PC-9 (cell line): ENCODE measurements at regions not wholly inside any gene's neighbourhood (a gene's known extent, or its start where the extent isn't known, plus 50 kb on each side); places are given as distances from the start of the nearest gene placed in this dataset.

ENCODE experiments used
- BruUV-seq: library from RNA; stranded (reverse); fragments of 400-500 nt; replicated peaks from 2 replicates; lab custom pipeline; 2021; lab: Mats Ljungman, UMichigan
- CTCF ChIA-PET: fragments of 300-600 bp; sonication (Branson Sonifier 250); formaldehyde crosslinking; loops from one replicate; lab custom pipeline; 2022; ENCODE audit warnings: antibody characterized with exemption; lab: Charles Lee
- POLR2A ChIA-PET: fragments of 300-600 bp; sonication (Branson Sonifier 250); formaldehyde crosslinking; loops from one replicate; lab custom pipeline; 2022; ENCODE audit warnings: antibody characterized with exemption; ENCODE audit not compliant: unreplicated experiment; lab: Charles Lee
- DNase-seq, 2 experiments: peaks; one replicate each; pipeline versions ENCODE4 v3.0.0 to v3.0.0-alpha.2; 2015 to 2022; ENCODE audit warnings: mixed read lengths in 1 of 2
- H2AFZ ChIP-seq: fragments of 200-600 bp; sonication (generic); 2 replicates; pipeline ENCODE4 v1.8.1; 2017; ENCODE audit warnings: antibody characterized with exemption
- H3F3A ChIP-seq: fragments of 200-600 bp; sonication (generic); 2 replicates; pipeline ENCODE4 v1.8.1; 2017; ENCODE audit warnings: antibody characterized with exemption, mild to moderate bottlenecking, low read depth; ENCODE audit not compliant: insufficient read depth
- H3K27ac ChIP-seq: fragments of 200-600 bp; sonication (generic); 2 replicates; pipeline ENCODE4 v1.6.1; 2016; ENCODE audit warnings: mixed run types
- H3K27me3 ChIP-seq: fragments of 200-600 bp; sonication (generic); 2 replicates; pipeline ENCODE4 v1.6.1; 2016; ENCODE audit warnings: low read depth, mixed run types; ENCODE audit not compliant: insufficient read depth
- H3K36me3 ChIP-seq: fragments of 200-600 bp; sonication (generic); 2 replicates; pipeline ENCODE4 v1.6.1; 2016; ENCODE audit warnings: low read depth, mixed run types
- H3K4me1 ChIP-seq: fragments of 200-600 bp; sonication (generic); replicated peaks from 2 replicates; pipeline ENCODE4 v1.6.1; 2016; ENCODE audit warnings: mixed run types; ENCODE audit not compliant: insufficient read depth
- H3K4me2 ChIP-seq: fragments of 200-600 bp; sonication (generic); 2 replicates; pipeline ENCODE4 v1.6.1; 2017; ENCODE audit warnings: mixed run types
- H3K4me3 ChIP-seq: fragments of 200-600 bp; sonication (generic); 2 replicates; pipeline ENCODE4 v1.6.1; 2016; ENCODE audit warnings: mixed run types
- H3K79me2 ChIP-seq: fragments of 200-600 bp; sonication (generic); 2 replicates; pipeline ENCODE4 v1.6.1; 2017; ENCODE audit warnings: low read depth, mixed run types
- H3K9me2 ChIP-seq: fragments of 200-600 bp; sonication (generic); 2 replicates; pipeline ENCODE4 v1.8.1; 2017; ENCODE audit warnings: mild to moderate bottlenecking; ENCODE audit not compliant: insufficient read depth
- H3K9me3 ChIP-seq: fragments of 200-600 bp; sonication (generic); 2 replicates; pipeline ENCODE4 v1.8.1; 2016; ENCODE audit warnings: low read depth; ENCODE audit not compliant: insufficient read depth
- H4K20me1 ChIP-seq: fragments of 200-600 bp; sonication (generic); 2 replicates; pipeline ENCODE4 v1.8.1; 2017; ENCODE audit not compliant: insufficient read depth
- CTCF ChIP-seq: fragments of 200-600 bp; sonication (generic); conservative IDR thresholded peaks from 2 replicates; pipeline ENCODE4 v1.6.1; 2017; ENCODE audit warnings: mixed run types, antibody characterized with exemption, mild to moderate bottlenecking, moderate library complexity
- EZH2 ChIP-seq: fragments of 200-600 bp; sonication (generic); IDR thresholded peaks from 2 replicates; pipeline ENCODE4 v1.8.0; 2017; ENCODE audit warnings: antibody characterized with exemption, low read depth
- intact Hi-C: fragments of 100-400 bp; cut with micrococcal nuclease; formaldehyde crosslinking; loops from one replicate; pipeline ENCODE4 v1.10.0; 2022; ENCODE audit not compliant: unreplicated experiment

DNA sequence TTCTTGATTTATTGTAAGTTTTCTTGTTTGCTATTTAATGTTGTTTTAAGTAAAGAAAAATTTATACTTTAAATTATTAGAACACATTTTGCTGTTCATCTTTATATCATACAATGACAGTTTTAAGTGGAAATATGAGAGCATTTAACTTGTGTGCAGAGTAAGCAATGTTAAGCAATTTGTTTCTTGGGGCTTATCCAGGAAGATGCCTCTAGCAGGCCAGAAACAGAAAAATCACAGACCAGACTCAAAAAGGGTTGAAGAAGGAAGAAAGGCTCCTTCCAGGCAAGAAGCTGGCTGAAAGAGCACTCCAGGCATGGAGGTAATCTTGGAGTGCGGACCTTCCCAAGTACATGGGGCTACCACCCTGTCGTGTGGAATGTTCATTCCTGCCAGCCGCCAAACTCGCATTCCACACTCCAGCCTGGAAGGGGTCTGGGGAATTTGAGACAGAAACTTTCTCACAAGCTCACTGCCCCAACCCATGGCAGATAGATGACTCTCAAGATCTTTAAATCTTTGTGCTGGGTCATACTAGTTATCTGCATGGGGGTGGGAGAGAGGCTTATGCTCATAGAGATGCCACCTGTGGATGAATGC, 1521.3 kb upstream of the AGA start:
- no peaks in the 10 kb centered on the region for H3K9me2 ChIP-seq
- no peaks in the 10 kb centered on the region for H3K79me2 ChIP-seq
- CTCF ChIA-PET: no interaction called here
- H3K9me3 ChIP-seq: no peaks in the 10 kb centered on the region
- intact Hi-C loops: no loop called here
- H3K4me2 ChIP-seq: no peak overlapping the region
- no peak overlapping the region for H2AFZ ChIP-seq
- no peak for TF ChIP-seq CTCF
- no peak for TF ChIP-seq EZH2
- DNase-seq: no peak
- H3K36me3 ChIP-seq: no peaks in the 10 kb centered on the region
- H3F3A ChIP-seq: no peaks in the 10 kb centered on the region
- no peak overlapping the region for H3K27ac ChIP-seq
- no peak overlapping the region for H3K4me3 ChIP-seq
- BruUV-seq: no TSS peak
- POLR2A ChIA-PET: no interaction called here
- H3K4me1 ChIP-seq: no peaks in the 10 kb centered on the region
- no peaks in the 10 kb centered on the region for H3K27me3 ChIP-seq
- no peaks in the 10 kb centered on the region for H4K20me1 ChIP-seq

GRCh38 chr4:178966644-178967043, 1524.4 kb upstream of the AGA start:
- Histone ChIP-seq H3K4me3 (no peak overlapping the region), H3K79me2 (no peaks in the 10 kb centered on the region), H3K27me3 (no peaks in the 10 kb centered on the region), H3K36me3 (no peaks in the 10 kb centered on the region), H3K27ac (no peak overlapping the region), H3K9me3 (no peaks in the 10 kb centered on the region), H3F3A (no peaks in the 10 kb centered on the region), H3K4me1 (no peaks in the 10 kb centered on the region), H4K20me1 (no peaks in the 10 kb centered on the region), H3K9me2 (no peaks in the 10 kb centered on the region), H3K4me2 (no peak overlapping the region), H2AFZ (no peak overlapping the region)
- intact Hi-C loops: no loop called here
- no peak for DNase-seq
- ChIA-PET POLR2A (no interaction called here), CTCF (no interaction called here)
- no TSS peak for BruUV-seq
- no peak for TF ChIP-seq CTCF
- no peak for TF ChIP-seq EZH2

- TF ChIP-seq EZH2: no peak
- TF ChIP-seq CTCF: no peak
- intact Hi-C loops: no loop called here
- Histone ChIP-seq H3K27me3 (no peaks in the 10 kb centered on the region), H3K36me3 (no peaks in the 10 kb centered on the region), H2AFZ (no peak overlapping the region), H3K4me3 (no peak overlapping the region), H3K4me2 (no peak overlapping the region), H3K79me2 (no peaks in the 10 kb centered on the region), H4K20me1 (no peaks in the 10 kb centered on the region), H3K9me2 (no peaks in the 10 kb centered on the region), H3K4me1 (no peaks in the 10 kb centered on the region), H3F3A (no peaks in the 10 kb centered on the region), H3K9me3 (no peaks in the 10 kb centered on the region), H3K27ac (no peak overlapping the region)
- BruUV-seq: no TSS peak
- DNase-seq: no peak
- CTCF ChIA-PET: no interaction called here
- POLR2A ChIA-PET: no interaction called here
Measured at GRCh38 chr4:178970433-178971140, 1528.3 kb upstream of the AGA start.
